ENCODE measurements at regions not wholly inside any gene's neighbourhood (a gene's known extent, or its start where the extent isn't known, plus 50 kb on each side); places are given as distances from the start of the nearest gene placed in this dataset.

- H3K27me3 ChIP-seq (ENCODE audit: low read length), result no peaks in the 10 kb centered on the region
- no peaks in the 10 kb centered on the region for H4K20me1 ChIP-seq (ENCODE audit: insufficient read depth, low read depth, low read length)
- H2AFZ ChIP-seq (ENCODE audit: low read length), result no peak overlapping the region
- no peaks in the 10 kb centered on the region for H3K9me3 ChIP-seq (ENCODE audit: low read length)
- H3K36me3 ChIP-seq (ENCODE audit: insufficient read depth, low read length), result no peaks in the 10 kb centered on the region
- no peak overlapping the region for H3K27ac ChIP-seq (ENCODE audit: low read length)
- DNase-seq, result no peak
- H3K9me2 ChIP-seq (replicated peaks; ENCODE audit: insufficient read depth, low read length), result no peaks in the 10 kb centered on the region
- no peak overlapping the region for H3K4me3 ChIP-seq (ENCODE audit: low read length)
- no peak overlapping the region for H3K4me2 ChIP-seq (ENCODE audit: low read depth, low read length, poor library complexity, severe bottlenecking)
- H3K4me1 ChIP-seq (ENCODE audit: low read length), result peaks cover 5% of the 10 kb centered on the region
- no peak overlapping the region for H3K9ac ChIP-seq (ENCODE audit: low read length)
- H3K79me2 ChIP-seq (ENCODE audit: low read length), result no peaks in the 10 kb centered on the region
Measured at GRCh38 chr1:30415171-30415940, 308.0 kb downstream of the MATN1 start.

GRCh38 chr1:30414851-30415165 lies 308.6 kb downstream of the MATN1 start:
- Histone ChIP-seq H3K9ac (ENCODE audit: low read length) (no peak overlapping the region), H3K4me3 (ENCODE audit: low read length) (no peak overlapping the region), H3K27ac (ENCODE audit: low read length) (no peak overlapping the region), H4K20me1 (ENCODE audit: insufficient read depth, low read depth, low read length) (no peaks in the 10 kb centered on the region), H2AFZ (ENCODE audit: low read length) (no peak overlapping the region), H3K36me3 (ENCODE audit: insufficient read depth, low read length) (no peaks in the 10 kb centered on the region), H3K4me2 (ENCODE audit: low read depth, low read length, poor library complexity, severe bottlenecking) (no peak overlapping the region), H3K9me3 (ENCODE audit: low read length) (no peaks in the 10 kb centered on the region), H3K79me2 (ENCODE audit: low read length) (no peaks in the 10 kb centered on the region), H3K4me1 (ENCODE audit: low read length) (peaks cover 5% of the 10 kb centered on the region), H3K9me2 (replicated peaks; ENCODE audit: insufficient read depth, low read length) (no peaks in the 10 kb centered on the region), H3K27me3 (ENCODE audit: low read length) (no peaks in the 10 kb centered on the region)
- no peak for DNase-seq

DNA sequence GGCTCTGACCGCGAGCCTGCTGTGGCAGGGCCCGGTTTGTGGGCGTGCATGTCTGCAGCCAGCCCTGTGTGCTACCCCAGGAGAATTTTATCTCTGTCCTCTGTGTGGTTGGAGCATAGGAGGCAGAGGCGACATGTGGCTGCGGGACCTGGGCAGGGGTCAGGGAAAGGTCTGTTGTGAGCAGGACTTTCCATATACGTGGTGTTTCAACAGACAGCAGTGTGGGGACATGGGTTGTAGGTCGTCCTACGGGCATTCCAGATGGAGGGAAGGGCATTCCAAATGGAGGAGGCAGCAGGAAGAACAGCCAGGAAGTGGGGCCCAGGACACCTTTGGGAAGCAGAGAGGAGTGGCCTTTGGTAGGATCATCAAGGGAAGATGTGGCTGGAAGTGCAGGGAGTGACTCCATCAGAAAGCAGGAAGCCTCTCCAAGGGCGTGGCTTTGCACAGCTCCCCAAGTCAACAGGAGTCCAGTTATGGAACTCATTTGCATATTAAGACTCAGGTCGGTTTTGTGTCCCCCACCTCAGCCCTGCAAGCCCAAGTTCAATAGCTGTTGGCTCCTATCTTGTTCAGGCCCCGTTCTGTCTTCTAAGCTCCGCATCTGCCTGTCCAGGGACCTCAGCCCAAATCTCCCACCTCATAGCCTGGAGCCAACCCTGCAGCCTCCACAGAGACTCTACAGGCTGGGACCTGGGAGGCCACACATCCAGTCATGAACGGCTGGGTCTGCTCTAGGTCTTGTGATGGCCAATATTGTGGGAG lies 309.1 kb downstream of the MATN1 start:
- DNase-seq, result no peak
- H3K9me3 ChIP-seq (ENCODE audit: low read length), result no peaks in the 10 kb centered on the region
- H3K4me1 ChIP-seq (ENCODE audit: low read length), result peaks cover 9% of the 10 kb centered on the region
- no peaks in the 10 kb centered on the region for H3K36me3 ChIP-seq (ENCODE audit: insufficient read depth, low read length)
- no peak overlapping the region for H2AFZ ChIP-seq (ENCODE audit: low read length)
- H3K27ac ChIP-seq (ENCODE audit: low read length), result no peak overlapping the region
- no peaks in the 10 kb centered on the region for H3K27me3 ChIP-seq (ENCODE audit: low read length)
- H3K9ac ChIP-seq (ENCODE audit: low read length), result no peak overlapping the region
- H3K79me2 ChIP-seq (ENCODE audit: low read length), result no peaks in the 10 kb centered on the region
- no peak overlapping the region for H3K4me2 ChIP-seq (ENCODE audit: low read depth, low read length, poor library complexity, severe bottlenecking)
- H4K20me1 ChIP-seq (ENCODE audit: insufficient read depth, low read depth, low read length), result no peaks in the 10 kb centered on the region
- no peak overlapping the region for H3K4me3 ChIP-seq (ENCODE audit: low read length)
- no peaks in the 10 kb centered on the region for H3K9me2 ChIP-seq (replicated peaks; ENCODE audit: insufficient read depth, low read length)

DNA sequence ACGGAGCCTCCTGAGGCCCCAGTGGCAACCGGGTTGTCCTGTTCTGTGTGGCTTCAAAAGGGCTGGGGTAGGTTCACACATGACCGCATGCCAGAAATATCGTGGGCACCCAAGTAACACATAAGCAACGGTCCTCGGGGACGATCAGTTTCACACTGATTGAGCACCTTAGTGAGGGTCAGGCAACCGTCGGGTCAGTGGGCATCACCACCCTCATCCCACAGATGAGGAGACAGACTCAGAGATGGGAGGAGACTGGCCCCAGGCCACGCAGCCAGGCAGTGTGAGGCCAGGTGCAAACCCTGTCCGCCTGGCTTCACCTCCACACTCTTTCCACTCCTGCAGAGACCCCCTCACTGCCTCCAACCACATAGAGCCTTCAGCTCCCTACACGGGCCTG lies 309.8 kb downstream of the MATN1 start:
- no peak overlapping the region for H3K4me3 ChIP-seq (ENCODE audit: low read length)
- H4K20me1 ChIP-seq (ENCODE audit: insufficient read depth, low read depth, low read length), result no peaks in the 10 kb centered on the region
- no peaks in the 10 kb centered on the region for H3K9me2 ChIP-seq (replicated peaks; ENCODE audit: insufficient read depth, low read length)
- H3K36me3 ChIP-seq (ENCODE audit: insufficient read depth, low read length), result no peaks in the 10 kb centered on the region
- no peak overlapping the region for H3K4me2 ChIP-seq (ENCODE audit: low read depth, low read length, poor library complexity, severe bottlenecking)
- no peak overlapping the region for H2AFZ ChIP-seq (ENCODE audit: low read length)
- DNase-seq, result no peak
- H3K4me1 ChIP-seq (ENCODE audit: low read length), result peaks cover 15% of the 10 kb centered on the region
- no peaks in the 10 kb centered on the region for H3K27me3 ChIP-seq (ENCODE audit: low read length)
- H3K79me2 ChIP-seq (ENCODE audit: low read length), result no peaks in the 10 kb centered on the region
- H3K9me3 ChIP-seq (ENCODE audit: low read length), result no peaks in the 10 kb centered on the region
- H3K27ac ChIP-seq (ENCODE audit: low read length), result no peak overlapping the region
- H3K9ac ChIP-seq (ENCODE audit: low read length), result no peak overlapping the region

- H3K36me3 ChIP-seq (ENCODE audit: insufficient read depth, low read length), result no peaks in the 10 kb centered on the region
- H3K4me3 ChIP-seq (ENCODE audit: low read length), result no peak overlapping the region
- H3K9me3 ChIP-seq (ENCODE audit: low read length), result no peaks in the 10 kb centered on the region
- no peaks in the 10 kb centered on the region for H3K9me2 ChIP-seq (replicated peaks; ENCODE audit: insufficient read depth, low read length)
- H3K79me2 ChIP-seq (ENCODE audit: low read length), result no peaks in the 10 kb centered on the region
- H3K9ac ChIP-seq (ENCODE audit: low read length), result no peak overlapping the region
- H3K4me2 ChIP-seq (ENCODE audit: low read depth, low read length, poor library complexity, severe bottlenecking), result no peak overlapping the region
- DNase-seq, result no peak
- peaks cover 15% of the 10 kb centered on the region for H3K4me1 ChIP-seq (ENCODE audit: low read length)
- no peaks in the 10 kb centered on the region for H3K27me3 ChIP-seq (ENCODE audit: low read length)
- no peaks in the 10 kb centered on the region for H4K20me1 ChIP-seq (ENCODE audit: insufficient read depth, low read depth, low read length)
- no peak overlapping the region for H2AFZ ChIP-seq (ENCODE audit: low read length)
- no peak overlapping the region for H3K27ac ChIP-seq (ENCODE audit: low read length)
Measured at GRCh38 chr1:30413111-30413440, 310.3 kb downstream of the MATN1 start.

DNA sequence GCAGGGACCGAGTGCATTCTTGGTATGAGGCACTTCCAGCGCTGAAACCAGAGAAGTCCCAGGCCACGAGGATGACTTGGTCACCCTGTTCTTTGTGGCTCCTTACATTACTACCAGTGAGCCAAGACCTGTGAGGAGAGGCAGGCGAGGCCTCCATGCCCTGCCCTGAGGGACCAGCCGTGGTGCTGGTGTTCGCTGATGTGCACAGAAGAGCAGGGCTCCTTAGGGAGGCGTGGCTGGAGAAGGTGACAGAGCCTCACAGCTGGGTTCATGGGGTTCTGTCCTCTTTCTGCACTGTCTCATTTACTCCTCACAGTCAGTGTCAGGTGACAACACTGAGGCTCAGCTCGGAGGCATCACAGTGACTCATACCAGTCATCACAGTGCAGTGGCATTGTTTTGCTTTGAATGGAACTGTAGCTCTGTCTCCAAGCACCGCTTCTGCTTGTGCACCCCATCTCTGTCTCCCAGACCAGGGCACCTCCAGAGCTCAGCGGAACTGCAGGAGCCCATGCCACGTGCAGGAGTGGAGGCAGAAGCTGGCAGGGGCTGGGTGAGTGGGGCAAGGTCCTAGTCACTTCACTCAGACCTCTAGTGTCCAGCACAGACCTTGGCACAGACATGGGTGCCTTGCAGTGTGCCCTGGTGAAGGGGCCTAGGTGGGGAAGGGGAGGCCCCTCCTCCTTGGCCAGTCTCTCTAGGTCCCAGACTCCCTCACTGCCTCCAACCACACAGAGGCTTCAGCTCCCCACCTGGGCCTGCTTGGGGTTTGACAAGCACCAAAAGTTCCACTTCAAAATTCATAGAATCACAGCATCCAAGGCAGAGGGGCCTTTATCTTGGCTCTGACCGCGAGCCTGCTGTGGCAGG lies 310.9 kb downstream of the MATN1 start:
- H3K9ac ChIP-seq (ENCODE audit: low read length), result no peak overlapping the region

DNA sequence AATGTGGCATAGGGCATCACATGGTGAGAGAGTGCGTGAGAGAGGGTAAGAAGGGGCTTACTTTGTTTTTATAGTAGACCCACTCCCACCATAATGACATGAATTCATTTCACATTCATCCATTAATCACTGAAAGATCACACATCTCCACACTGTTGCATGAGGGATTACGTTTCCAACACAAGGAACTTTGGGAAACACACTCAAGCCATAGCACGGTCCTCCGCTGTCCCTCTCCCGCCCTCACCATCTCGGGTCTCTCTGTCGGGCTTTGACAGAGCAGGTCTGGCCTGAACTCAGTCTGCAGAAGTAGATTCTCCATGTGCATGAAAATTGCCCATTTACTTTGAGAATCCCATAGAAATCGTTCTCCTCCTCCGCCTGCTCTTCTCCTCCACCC lies 312.2 kb downstream of the MATN1 start:
- Histone ChIP-seq H3K4me3 (ENCODE audit: low read length) (no peak overlapping the region), H3K27ac (ENCODE audit: low read length) (no peak overlapping the region), H3K27me3 (ENCODE audit: low read length) (no peaks in the 10 kb centered on the region), H4K20me1 (ENCODE audit: insufficient read depth, low read depth, low read length) (no peaks in the 10 kb centered on the region), H3K9me2 (replicated peaks; ENCODE audit: insufficient read depth, low read length) (no peaks in the 10 kb centered on the region), H2AFZ (ENCODE audit: low read length) (no peak overlapping the region), H3K79me2 (ENCODE audit: low read length) (no peaks in the 10 kb centered on the region), H3K4me2 (ENCODE audit: low read depth, low read length, poor library complexity, severe bottlenecking) (no peak overlapping the region), H3K4me1 (ENCODE audit: low read length) (peaks cover 15% of the 10 kb centered on the region), H3K9ac (ENCODE audit: low read length) (no peak overlapping the region), H3K36me3 (ENCODE audit: insufficient read depth, low read length) (no peaks in the 10 kb centered on the region), H3K9me3 (ENCODE audit: low read length) (no peaks in the 10 kb centered on the region)
- DNase-seq, result no peak

More for the DNA sequence above, 310.9 kb downstream of the MATN1 start:
- H3K4me2 ChIP-seq (ENCODE audit: low read depth, low read length, poor library complexity, severe bottlenecking), result no peak overlapping the region
- no peaks in the 10 kb centered on the region for H3K27me3 ChIP-seq (ENCODE audit: low read length)
- H3K9me2 ChIP-seq (replicated peaks; ENCODE audit: insufficient read depth, low read length), result no peaks in the 10 kb centered on the region
- no peaks in the 10 kb centered on the region for H3K36me3 ChIP-seq (ENCODE audit: insufficient read depth, low read length)
- no peak overlapping the region for H2AFZ ChIP-seq (ENCODE audit: low read length)
- H3K27ac ChIP-seq (ENCODE audit: low read length), result no peak overlapping the region
- no peaks in the 10 kb centered on the region for H4K20me1 ChIP-seq (ENCODE audit: insufficient read depth, low read depth, low read length)
- no peak overlapping the region for H3K4me3 ChIP-seq (ENCODE audit: low read length)
- no peaks in the 10 kb centered on the region for H3K79me2 ChIP-seq (ENCODE audit: low read length)
- no peaks in the 10 kb centered on the region for H3K9me3 ChIP-seq (ENCODE audit: low read length)
- H3K4me1 ChIP-seq (ENCODE audit: low read length), result peaks cover 15% of the 10 kb centered on the region
- peak; percentile 51 for DNase-seq

GRCh38 chr1:30410153-30410851 lies 313.1 kb downstream of the MATN1 start:
- Histone ChIP-seq H3K4me2 (ENCODE audit: low read depth, low read length, poor library complexity, severe bottlenecking) (no peak overlapping the region), H2AFZ (ENCODE audit: low read length) (no peak overlapping the region), H3K4me3 (ENCODE audit: low read length) (no peak overlapping the region), H3K79me2 (ENCODE audit: low read length) (no peaks in the 10 kb centered on the region), H3K36me3 (ENCODE audit: insufficient read depth, low read length) (no peaks in the 10 kb centered on the region), H3K9ac (ENCODE audit: low read length) (no peak overlapping the region), H3K9me3 (ENCODE audit: low read length) (no peaks in the 10 kb centered on the region), H3K4me1 (ENCODE audit: low read length) (peaks cover 15% of the 10 kb centered on the region), H3K27ac (ENCODE audit: low read length) (no peak overlapping the region), H3K9me2 (replicated peaks; ENCODE audit: insufficient read depth, low read length) (no peaks in the 10 kb centered on the region), H4K20me1 (ENCODE audit: insufficient read depth, low read depth, low read length) (no peaks in the 10 kb centered on the region), H3K27me3 (ENCODE audit: low read length) (no peaks in the 10 kb centered on the region)
- no peak for DNase-seq
